ENCODE measurements at regions not wholly inside any gene's neighbourhood (a gene's known extent, or its start where the extent isn't known, plus 50 kb on each side); places are given as distances from the start of the nearest gene placed in this dataset.

GRCh38 chr2:36267194-36267593 is 88.4 kb upstream of the CRIM1 start:
- Mint-ChIP-seq H3K9me3 (ENCODE audit: low read depth, unreplicated experiment) (no peaks in the 10 kb centered on the region), H3K27ac (ENCODE audit: unreplicated experiment) (no peak overlapping the region), H3K36me3 (ENCODE audit: insufficient read depth, unreplicated experiment) (no peaks in the 10 kb centered on the region), H3K27me3 (ENCODE audit: unreplicated experiment) (no peaks in the 10 kb centered on the region), H3K4me1 (ENCODE audit: low read depth, unreplicated experiment) (peaks cover 6% of the 10 kb centered on the region), H3K4me3 (ENCODE audit: low read depth, unreplicated experiment) (no peak overlapping the region)
- DNase-seq, result no peak
- CTCF ChIA-PET, result no interaction called here
- no TSS peak for BruUV-seq (replicated peaks)
- intact Hi-C loops (cut with micrococcal nuclease; ENCODE audit: unreplicated experiment), result no loop called here
- no peak for TF ChIP-seq CTCF (IDR thresholded peaks at IDR 0.05; ENCODE audit: unreplicated experiment)

DNA sequence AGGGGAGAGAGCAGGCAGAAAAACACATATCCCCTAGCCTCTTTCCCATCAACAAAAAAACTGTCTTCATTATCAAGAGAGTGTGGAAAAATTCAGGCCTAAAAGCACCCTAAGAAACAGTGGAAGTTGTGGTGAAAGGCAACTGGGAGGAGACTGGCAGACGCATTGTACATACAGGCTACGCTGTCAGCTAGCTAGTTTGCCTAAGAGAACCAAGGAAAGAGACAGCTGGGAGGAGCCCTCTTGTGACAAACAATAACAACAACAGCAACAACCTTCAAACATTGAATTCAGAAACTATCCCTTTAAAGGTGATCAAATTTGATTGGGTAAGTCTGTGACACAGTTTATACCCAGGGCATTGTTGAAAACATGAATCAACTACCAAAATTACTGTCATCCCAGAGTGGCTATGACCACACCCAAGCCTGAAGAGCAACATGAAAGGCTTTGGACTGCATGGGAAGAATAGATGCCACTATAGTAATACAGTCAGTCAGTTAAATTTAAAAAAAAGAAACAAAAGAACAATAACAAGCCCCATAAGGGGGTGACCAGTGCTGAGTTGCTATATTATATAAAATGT is 88.9 kb upstream of the CRIM1 start:
- intact Hi-C loops (cut with micrococcal nuclease; ENCODE audit: unreplicated experiment), result no loop called here
- no peak overlapping the region for H3K27ac Mint-ChIP-seq (ENCODE audit: unreplicated experiment)
- TF ChIP-seq CTCF (IDR thresholded peaks at IDR 0.05; ENCODE audit: unreplicated experiment), result no peak
- DNase-seq, result no peak
- BruUV-seq (replicated peaks), result no TSS peak
- H3K27me3 Mint-ChIP-seq (ENCODE audit: unreplicated experiment), result no peaks in the 10 kb centered on the region
- no peak overlapping the region for H3K4me3 Mint-ChIP-seq (ENCODE audit: low read depth, unreplicated experiment)
- H3K36me3 Mint-ChIP-seq (ENCODE audit: insufficient read depth, unreplicated experiment), result no peaks in the 10 kb centered on the region
- CTCF ChIA-PET, result no interaction called here
- H3K4me1 Mint-ChIP-seq (ENCODE audit: low read depth, unreplicated experiment), result peaks cover 6% of the 10 kb centered on the region
- H3K9me3 Mint-ChIP-seq (ENCODE audit: low read depth, unreplicated experiment), result no peaks in the 10 kb centered on the region

DNA sequence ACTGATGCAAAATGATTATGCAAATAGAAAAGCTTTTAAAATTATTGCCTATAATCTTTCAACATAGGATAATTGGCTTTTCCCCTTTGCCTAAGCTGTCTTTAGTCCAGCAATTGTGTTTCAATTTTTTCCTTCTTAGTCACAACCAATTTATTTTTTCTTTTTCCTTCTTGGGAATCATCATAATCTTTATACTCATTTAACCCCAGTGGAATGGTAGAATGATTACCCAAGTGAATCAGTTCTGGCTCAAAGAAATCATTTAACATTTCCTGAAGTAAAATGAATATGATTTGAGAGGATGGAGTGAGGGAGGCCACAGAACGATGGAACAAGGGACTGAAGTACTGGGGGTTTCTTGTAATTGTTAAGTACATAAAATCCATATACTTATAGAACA is 93.0 kb upstream of the CRIM1 start:
- BruUV-seq (replicated peaks), result no TSS peak
- Mint-ChIP-seq H3K27me3 (ENCODE audit: unreplicated experiment) (no peaks in the 10 kb centered on the region), H3K27ac (ENCODE audit: unreplicated experiment) (no peak overlapping the region), H3K4me1 (ENCODE audit: low read depth, unreplicated experiment) (peaks cover 5% of the 10 kb centered on the region), H3K36me3 (ENCODE audit: insufficient read depth, unreplicated experiment) (no peaks in the 10 kb centered on the region), H3K4me3 (ENCODE audit: low read depth, unreplicated experiment) (no peak overlapping the region), H3K9me3 (ENCODE audit: low read depth, unreplicated experiment) (no peaks in the 10 kb centered on the region)
- no peak for DNase-seq
- TF ChIP-seq CTCF (IDR thresholded peaks at IDR 0.05; ENCODE audit: unreplicated experiment), result no peak
- CTCF ChIA-PET, result no interaction called here
- intact Hi-C loops (cut with micrococcal nuclease; ENCODE audit: unreplicated experiment), result no loop called here

- CTCF ChIA-PET, result no interaction called here
- TF ChIP-seq CTCF (IDR thresholded peaks at IDR 0.05; ENCODE audit: unreplicated experiment), result no peak
- intact Hi-C loops (cut with micrococcal nuclease; ENCODE audit: unreplicated experiment), result no loop called here
- Mint-ChIP-seq H3K36me3 (ENCODE audit: insufficient read depth, unreplicated experiment) (no peaks in the 10 kb centered on the region), H3K27me3 (ENCODE audit: unreplicated experiment) (no peaks in the 10 kb centered on the region), H3K27ac (ENCODE audit: unreplicated experiment) (no peak overlapping the region), H3K4me3 (ENCODE audit: low read depth, unreplicated experiment) (no peak overlapping the region), H3K4me1 (ENCODE audit: low read depth, unreplicated experiment) (no peaks in the 10 kb centered on the region), H3K9me3 (ENCODE audit: low read depth, unreplicated experiment) (no peaks in the 10 kb centered on the region)
- no TSS peak for BruUV-seq (replicated peaks)
- DNase-seq, result no peak
Observed at GRCh38 chr2:36255863-36256262, 99.7 kb upstream of the CRIM1 start.
